ENCODE measurements at regions not wholly inside any gene's neighbourhood (a gene's known extent, or its start where the extent isn't known, plus 50 kb on each side); places are given as distances from the start of the nearest gene placed in this dataset.

- no peak for FAIRE-seq
- peak; percentile 86 for DNase-seq (ENCODE audit: low read depth)
- no peak for TF ChIP-seq CTCF (IDR thresholded peaks at IDR 0.05; ENCODE audit: insufficient read depth, low read length, severe bottlenecking)
- Histone ChIP-seq H3K4me3 (ENCODE audit: low read depth, low read length) (no peak overlapping the region), H3K27me3 (ENCODE audit: control insufficient read depth, insufficient read depth, low read length) (no peaks in the 10 kb centered on the region), H3K36me3 (ENCODE audit: control insufficient read depth, insufficient read depth, low read length) (no peaks in the 10 kb centered on the region)
These were observed 661.8 kb upstream of the WWC1 start for GRCh38 chr5:167629634-167630033.

- no peak for FAIRE-seq
- no peak for TF ChIP-seq CTCF (IDR thresholded peaks at IDR 0.05; ENCODE audit: insufficient read depth, low read length, severe bottlenecking)
These were observed 660.3 kb upstream of the WWC1 start for GRCh38 chr5:167631191-167631590.

GRCh38 chr5:167633114-167633513 lies 658.3 kb upstream of the WWC1 start:
- FAIRE-seq (no peak), DNase-seq (ENCODE audit: low read depth) (peak; percentile 69)
- TF ChIP-seq CTCF (IDR thresholded peaks at IDR 0.05; ENCODE audit: insufficient read depth, low read length, severe bottlenecking), result no peak
- Histone ChIP-seq H3K36me3 (ENCODE audit: control insufficient read depth, insufficient read depth, low read length) (no peaks in the 10 kb centered on the region), H3K4me3 (ENCODE audit: low read depth, low read length) (no peak overlapping the region), H3K27me3 (ENCODE audit: control insufficient read depth, insufficient read depth, low read length) (no peaks in the 10 kb centered on the region)

More at GRCh38 chr5:167631191-167631590, 660.3 kb upstream of the WWC1 start:
- no peak overlapping the region for H3K4me3 ChIP-seq (ENCODE audit: low read depth, low read length)
- H3K27me3 ChIP-seq (ENCODE audit: control insufficient read depth, insufficient read depth, low read length), result no peaks in the 10 kb centered on the region
- H3K36me3 ChIP-seq (ENCODE audit: control insufficient read depth, insufficient read depth, low read length), result no peaks in the 10 kb centered on the region
- no peak for DNase-seq (ENCODE audit: low read depth)

- Histone ChIP-seq H3K27me3 (ENCODE audit: control insufficient read depth, insufficient read depth, low read length) (no peaks in the 10 kb centered on the region), H3K36me3 (ENCODE audit: control insufficient read depth, insufficient read depth, low read length) (no peaks in the 10 kb centered on the region), H3K4me3 (ENCODE audit: low read depth, low read length) (no peak overlapping the region)
- DNase-seq (ENCODE audit: low read depth), result peak; percentile 80
- FAIRE-seq, result no peak
- TF ChIP-seq CTCF (IDR thresholded peaks at IDR 0.05; ENCODE audit: insufficient read depth, low read length, severe bottlenecking), result no peak
These were observed 657.5 kb upstream of the WWC1 start for GRCh38 chr5:167633931-167634341.

- no peak for TF ChIP-seq CTCF (IDR thresholded peaks at IDR 0.05; ENCODE audit: insufficient read depth, low read length, severe bottlenecking)
- FAIRE-seq (no peak), DNase-seq (ENCODE audit: low read depth) (peak; percentile 51)
- no peaks in the 10 kb centered on the region for H3K36me3 ChIP-seq (ENCODE audit: control insufficient read depth, insufficient read depth, low read length)
- H3K27me3 ChIP-seq (ENCODE audit: control insufficient read depth, insufficient read depth, low read length), result no peaks in the 10 kb centered on the region
- H3K4me3 ChIP-seq (ENCODE audit: low read depth, low read length), result no peak overlapping the region
These were observed 657.0 kb upstream of the WWC1 start for GRCh38 chr5:167634432-167634831.

GRCh38 chr5:167638816-167639215 lies 652.6 kb upstream of the WWC1 start:
- H3K36me3 ChIP-seq (ENCODE audit: control insufficient read depth, insufficient read depth, low read length), result no peaks in the 10 kb centered on the region
- DNase-seq (ENCODE audit: low read depth), result no peak
- no peak for FAIRE-seq
- TF ChIP-seq CTCF (IDR thresholded peaks at IDR 0.05; ENCODE audit: insufficient read depth, low read length, severe bottlenecking), result no peak
- no peaks in the 10 kb centered on the region for H3K27me3 ChIP-seq (ENCODE audit: control insufficient read depth, insufficient read depth, low read length)
- no peak overlapping the region for H3K4me3 ChIP-seq (ENCODE audit: low read depth, low read length)

Measured in bronchial epithelial cell (primary cell).